ENCODE measurements at regions not wholly inside any gene's neighbourhood (a gene's known extent, or its start where the extent isn't known, plus 50 kb on each side); places are given as distances from the start of the nearest gene placed in this dataset.

- Histone ChIP-seq H2AFZ (ENCODE audit: low read depth) (no peak overlapping the region), H3K9me3 (no peaks in the 10 kb centered on the region), H3K27ac (ENCODE audit: low read depth in 2 of 2, low read length in 1 of 2) (no peak overlapping the region), H3F3A (replicated peaks; ENCODE audit: insufficient read depth) (no peaks in the 10 kb centered on the region), H3K79me2 (ENCODE audit: insufficient read depth) (no peaks in the 10 kb centered on the region), H3K9me2 (no peaks in the 10 kb centered on the region), H3K27me3 (ENCODE audit: insufficient read depth) (no peaks in the 10 kb centered on the region), H3K36me3 (replicated peaks in 1 of 2; ENCODE audit: control insufficient read depth in 1 of 2, insufficient read depth in 2 of 2, low read length in 1 of 2) (no peaks in the 10 kb centered on the region), H3K4me3 (ENCODE audit: low read depth in 2 of 2, low read length in 1 of 2) (no peak overlapping the region), H3K4me1 (ENCODE audit: control insufficient read depth in 1 of 2, insufficient read depth in 2 of 2, low read depth in 1 of 2, low read length in 1 of 2) (no peaks in the 10 kb centered on the region), H3K4me2 (no peak overlapping the region), H4K20me1 (ENCODE audit: insufficient read depth) (no peaks in the 10 kb centered on the region), H3K9ac (no peak overlapping the region)
- no peak for DNase-seq
- ChIA-PET POLR2A (no interaction called here), CTCF (no interaction called here)
- TF ChIP-seq, protein P1, sequence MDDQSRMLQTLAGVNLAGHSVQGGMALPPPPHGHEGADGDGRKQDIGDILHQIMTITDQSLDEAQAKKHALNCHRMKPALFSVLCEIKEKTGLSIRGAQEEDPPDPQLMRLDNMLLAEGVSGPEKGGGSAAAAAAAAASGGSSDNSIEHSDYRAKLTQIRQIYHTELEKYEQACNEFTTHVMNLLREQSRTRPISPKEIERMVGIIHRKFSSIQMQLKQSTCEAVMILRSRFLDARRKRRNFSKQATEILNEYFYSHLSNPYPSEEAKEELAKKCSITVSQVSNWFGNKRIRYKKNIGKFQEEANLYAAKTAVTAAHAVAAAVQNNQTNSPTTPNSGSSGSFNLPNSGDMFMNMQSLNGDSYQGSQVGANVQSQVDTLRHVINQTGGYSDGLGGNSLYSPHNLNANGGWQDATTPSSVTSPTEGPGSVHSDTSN (IDR thresholded peaks at IDR 0.05): no peak
- TF ChIP-seq POLR2AphosphoS5 (IDR thresholded peaks at IDR 0.05; ENCODE audit: low read depth, low read length): no peak
- no peak for TF ChIP-seq FOXM1 (IDR thresholded peaks at IDR 0.05; ENCODE audit: low read depth)
- TF ChIP-seq SIN3A (IDR thresholded peaks at IDR 0.05; ENCODE audit: borderline replicate concordance, low read depth, low read length): no peak
- no peak for TF ChIP-seq EZH2phosphoT487 (IDR thresholded peaks at IDR 0.05; ENCODE audit: borderline replicate concordance, low read depth)
- no peak for TF ChIP-seq SMC3 (IDR thresholded peaks at IDR 0.05; ENCODE audit: low read depth, low read length)
- TF ChIP-seq, protein P2, sequence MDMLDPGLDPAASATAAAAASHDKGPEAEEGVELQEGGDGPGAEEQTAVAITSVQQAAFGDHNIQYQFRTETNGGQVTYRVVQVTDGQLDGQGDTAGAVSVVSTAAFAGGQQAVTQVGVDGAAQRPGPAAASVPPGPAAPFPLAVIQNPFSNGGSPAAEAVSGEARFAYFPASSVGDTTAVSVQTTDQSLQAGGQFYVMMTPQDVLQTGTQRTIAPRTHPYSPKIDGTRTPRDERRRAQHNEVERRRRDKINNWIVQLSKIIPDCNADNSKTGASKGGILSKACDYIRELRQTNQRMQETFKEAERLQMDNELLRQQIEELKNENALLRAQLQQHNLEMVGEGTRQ (IDR thresholded peaks at IDR 0.05; ENCODE audit: borderline replicate concordance, low read depth, low read length): no peak
- no peak for TF ChIP-seq RXRA (IDR thresholded peaks at IDR 0.05; ENCODE audit: borderline replicate concordance, low read depth)
- TF ChIP-seq, protein P3, sequence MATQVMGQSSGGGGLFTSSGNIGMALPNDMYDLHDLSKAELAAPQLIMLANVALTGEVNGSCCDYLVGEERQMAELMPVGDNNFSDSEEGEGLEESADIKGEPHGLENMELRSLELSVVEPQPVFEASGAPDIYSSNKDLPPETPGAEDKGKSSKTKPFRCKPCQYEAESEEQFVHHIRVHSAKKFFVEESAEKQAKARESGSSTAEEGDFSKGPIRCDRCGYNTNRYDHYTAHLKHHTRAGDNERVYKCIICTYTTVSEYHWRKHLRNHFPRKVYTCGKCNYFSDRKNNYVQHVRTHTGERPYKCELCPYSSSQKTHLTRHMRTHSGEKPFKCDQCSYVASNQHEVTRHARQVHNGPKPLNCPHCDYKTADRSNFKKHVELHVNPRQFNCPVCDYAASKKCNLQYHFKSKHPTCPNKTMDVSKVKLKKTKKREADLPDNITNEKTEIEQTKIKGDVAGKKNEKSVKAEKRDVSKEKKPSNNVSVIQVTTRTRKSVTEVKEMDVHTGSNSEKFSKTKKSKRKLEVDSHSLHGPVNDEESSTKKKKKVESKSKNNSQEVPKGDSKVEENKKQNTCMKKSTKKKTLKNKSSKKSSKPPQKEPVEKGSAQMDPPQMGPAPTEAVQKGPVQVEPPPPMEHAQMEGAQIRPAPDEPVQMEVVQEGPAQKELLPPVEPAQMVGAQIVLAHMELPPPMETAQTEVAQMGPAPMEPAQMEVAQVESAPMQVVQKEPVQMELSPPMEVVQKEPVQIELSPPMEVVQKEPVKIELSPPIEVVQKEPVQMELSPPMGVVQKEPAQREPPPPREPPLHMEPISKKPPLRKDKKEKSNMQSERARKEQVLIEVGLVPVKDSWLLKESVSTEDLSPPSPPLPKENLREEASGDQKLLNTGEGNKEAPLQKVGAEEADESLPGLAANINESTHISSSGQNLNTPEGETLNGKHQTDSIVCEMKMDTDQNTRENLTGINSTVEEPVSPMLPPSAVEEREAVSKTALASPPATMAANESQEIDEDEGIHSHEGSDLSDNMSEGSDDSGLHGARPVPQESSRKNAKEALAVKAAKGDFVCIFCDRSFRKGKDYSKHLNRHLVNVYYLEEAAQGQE (IDR thresholded peaks at IDR 0.05; ENCODE audit: low read depth, low read length): no peak
- TF ChIP-seq CHD2 (IDR thresholded peaks at IDR 0.05; ENCODE audit: low read length, partially characterized antibody): no peak
- TF ChIP-seq, protein P4, sequence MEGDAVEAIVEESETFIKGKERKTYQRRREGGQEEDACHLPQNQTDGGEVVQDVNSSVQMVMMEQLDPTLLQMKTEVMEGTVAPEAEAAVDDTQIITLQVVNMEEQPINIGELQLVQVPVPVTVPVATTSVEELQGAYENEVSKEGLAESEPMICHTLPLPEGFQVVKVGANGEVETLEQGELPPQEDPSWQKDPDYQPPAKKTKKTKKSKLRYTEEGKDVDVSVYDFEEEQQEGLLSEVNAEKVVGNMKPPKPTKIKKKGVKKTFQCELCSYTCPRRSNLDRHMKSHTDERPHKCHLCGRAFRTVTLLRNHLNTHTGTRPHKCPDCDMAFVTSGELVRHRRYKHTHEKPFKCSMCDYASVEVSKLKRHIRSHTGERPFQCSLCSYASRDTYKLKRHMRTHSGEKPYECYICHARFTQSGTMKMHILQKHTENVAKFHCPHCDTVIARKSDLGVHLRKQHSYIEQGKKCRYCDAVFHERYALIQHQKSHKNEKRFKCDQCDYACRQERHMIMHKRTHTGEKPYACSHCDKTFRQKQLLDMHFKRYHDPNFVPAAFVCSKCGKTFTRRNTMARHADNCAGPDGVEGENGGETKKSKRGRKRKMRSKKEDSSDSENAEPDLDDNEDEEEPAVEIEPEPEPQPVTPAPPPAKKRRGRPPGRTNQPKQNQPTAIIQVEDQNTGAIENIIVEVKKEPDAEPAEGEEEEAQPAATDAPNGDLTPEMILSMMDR (IDR thresholded peaks at IDR 0.05): no peak
- TF ChIP-seq NRF1 (IDR thresholded peaks at IDR 0.05; ENCODE audit: low read depth, low read length): no peak
- no peak for TF ChIP-seq EP300 (IDR thresholded peaks at IDR 0.05; ENCODE audit: borderline replicate concordance in 1 of 2, low read depth in 1 of 2, low read length in 1 of 2)
- TF ChIP-seq RAD21 (IDR thresholded peaks at IDR 0.05; ENCODE audit: low read length): no peak
- no peak for TF ChIP-seq RCOR1 (IDR thresholded peaks at IDR 0.05; ENCODE audit: low read length)
- TF ChIP-seq GABPA (IDR thresholded peaks at IDR 0.05; ENCODE audit: low read depth): no peak
- TF ChIP-seq ELF1 (IDR thresholded peaks at IDR 0.05): no peak
- no peak for TF ChIP-seq NFIC (IDR thresholded peaks at IDR 0.05; ENCODE audit: borderline replicate concordance)
- TF ChIP-seq YY1 (IDR thresholded peaks at IDR 0.05; ENCODE audit: low read depth): no peak
- no peak for TF ChIP-seq MXI1 (IDR thresholded peaks at IDR 0.05; ENCODE audit: low read depth, low read length)
- 29% methylated on average over 1 of the region's 1 CpG for WGBS (ENCODE audit: low lambda C conversion rate)
Observed at GRCh38 chr5:44729536-44729935, 79.2 kb upstream of the MRPS30 start.
